ENCODE measurements at regions not wholly inside any gene's neighbourhood (a gene's known extent, or its start where the extent isn't known, plus 50 kb on each side); places are given as distances from the start of the nearest gene placed in this dataset.
"Not testable (repeated sequence)": the region's sequence is repeated elsewhere in the genome, so short reads cannot be mapped to it uniquely, and the experiment has no call there.

- Histone ChIP-seq H3K9ac (ENCODE audit: low read depth, low read length) (no peak overlapping the region), H3K4me1 (ENCODE audit: control insufficient read depth, insufficient read depth, low read length) (no peaks in the 10 kb centered on the region), H3K27me3 (ENCODE audit: control insufficient read depth, insufficient read depth, low read length) (no peaks in the 10 kb centered on the region), H3K9me3 (ENCODE audit: control insufficient read depth, insufficient read depth, low read length) (no peaks in the 10 kb centered on the region), H3K4me3 (ENCODE audit: low read depth, low read length) (no peak overlapping the region), H3K36me3 (ENCODE audit: control insufficient read depth, insufficient read depth, low read length) (no peaks in the 10 kb centered on the region)
Observed at GRCh38 chr2:238761868-238762267, 86.0 kb upstream of the TWIST2 start.

GRCh38 chr2:238763471-238763995 is 84.4 kb upstream of the TWIST2 start:
- Histone ChIP-seq H3K9ac (ENCODE audit: low read depth, low read length) (no peak overlapping the region), H3K4me1 (ENCODE audit: control insufficient read depth, insufficient read depth, low read length) (no peaks in the 10 kb centered on the region), H3K36me3 (ENCODE audit: control insufficient read depth, insufficient read depth, low read length) (no peaks in the 10 kb centered on the region), H3K4me3 (ENCODE audit: low read depth, low read length) (no peak overlapping the region), H3K9me3 (ENCODE audit: control insufficient read depth, insufficient read depth, low read length) (no peaks in the 10 kb centered on the region), H3K27me3 (ENCODE audit: control insufficient read depth, insufficient read depth, low read length) (peaks cover 3% of the 10 kb centered on the region)

DNA sequence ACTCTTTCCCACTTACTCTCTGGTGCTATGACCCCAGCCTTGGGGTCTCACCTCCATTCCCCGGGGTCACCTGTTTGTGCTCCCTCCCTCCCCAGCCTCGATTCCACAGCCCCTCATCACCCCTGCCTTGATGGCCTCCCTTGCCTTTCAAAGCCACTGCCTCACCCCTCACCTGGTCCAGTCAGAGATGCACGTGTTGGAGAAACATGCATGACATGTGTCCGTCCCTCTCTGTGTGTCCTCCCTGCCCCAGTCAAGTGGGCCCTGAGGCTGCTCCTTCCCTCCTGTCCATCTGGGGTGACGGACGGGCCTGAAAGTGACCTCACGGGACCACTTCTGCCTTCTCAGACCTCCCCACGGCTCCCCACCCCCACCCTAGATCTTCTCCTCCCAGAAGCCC is 82.3 kb upstream of the TWIST2 start:
- peaks cover 6% of the 10 kb centered on the region for H3K27me3 ChIP-seq (ENCODE audit: control insufficient read depth, insufficient read depth, low read length)

DNA sequence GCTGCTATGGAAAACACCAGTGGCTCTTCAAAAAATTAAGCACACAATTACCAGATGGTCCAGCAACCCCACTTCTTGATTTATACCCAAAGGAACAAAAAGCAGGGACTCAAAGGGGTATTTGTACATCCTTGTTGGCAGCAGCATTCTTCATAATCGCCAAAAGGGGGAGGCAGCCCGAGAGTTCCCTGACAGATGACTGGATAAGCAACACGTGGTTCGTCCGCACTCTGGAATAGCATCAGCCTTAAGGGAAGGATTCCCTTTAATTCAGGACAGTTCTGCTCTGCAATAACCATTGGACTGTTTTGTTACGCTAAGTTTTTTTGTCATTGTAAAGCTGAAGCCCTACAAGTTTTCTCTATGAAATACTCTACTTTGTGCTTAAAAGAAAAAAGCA is 76.7 kb upstream of the TWIST2 start:
- peaks cover 6% of the 10 kb centered on the region for H3K27me3 ChIP-seq (ENCODE audit: control insufficient read depth, insufficient read depth, low read length)
- H3K4me1 ChIP-seq (ENCODE audit: control insufficient read depth, insufficient read depth, low read length), result peaks cover 2% of the 10 kb centered on the region
- H3K36me3 ChIP-seq (ENCODE audit: control insufficient read depth, insufficient read depth, low read length), result no peaks in the 10 kb centered on the region
- no peak overlapping the region for H3K9ac ChIP-seq (ENCODE audit: low read depth, low read length)
- no peak overlapping the region for H3K4me3 ChIP-seq (ENCODE audit: low read depth, low read length)
- no peaks in the 10 kb centered on the region for H3K9me3 ChIP-seq (ENCODE audit: control insufficient read depth, insufficient read depth, low read length)

More for the DNA sequence above, 82.3 kb upstream of the TWIST2 start:
- Histone ChIP-seq H3K36me3 (ENCODE audit: control insufficient read depth, insufficient read depth, low read length) (no peaks in the 10 kb centered on the region), H3K9me3 (ENCODE audit: control insufficient read depth, insufficient read depth, low read length) (no peaks in the 10 kb centered on the region), H3K4me3 (ENCODE audit: low read depth, low read length) (no peak overlapping the region), H3K4me1 (ENCODE audit: control insufficient read depth, insufficient read depth, low read length) (no peaks in the 10 kb centered on the region), H3K9ac (ENCODE audit: low read depth, low read length) (no peak overlapping the region)

- Histone ChIP-seq H3K4me1 (ENCODE audit: control insufficient read depth, insufficient read depth, low read length) (peaks cover 2% of the 10 kb centered on the region), H3K9me3 (ENCODE audit: control insufficient read depth, insufficient read depth, low read length) (no peaks in the 10 kb centered on the region), H3K27me3 (ENCODE audit: control insufficient read depth, insufficient read depth, low read length) (peaks cover 6% of the 10 kb centered on the region), H3K36me3 (ENCODE audit: control insufficient read depth, insufficient read depth, low read length) (no peaks in the 10 kb centered on the region), H3K4me3 (ENCODE audit: low read depth, low read length) (no peak overlapping the region), H3K9ac (ENCODE audit: low read depth, low read length) (no peak overlapping the region)
Observed at GRCh38 chr2:238771639-238772038, 76.2 kb upstream of the TWIST2 start.

DNA sequence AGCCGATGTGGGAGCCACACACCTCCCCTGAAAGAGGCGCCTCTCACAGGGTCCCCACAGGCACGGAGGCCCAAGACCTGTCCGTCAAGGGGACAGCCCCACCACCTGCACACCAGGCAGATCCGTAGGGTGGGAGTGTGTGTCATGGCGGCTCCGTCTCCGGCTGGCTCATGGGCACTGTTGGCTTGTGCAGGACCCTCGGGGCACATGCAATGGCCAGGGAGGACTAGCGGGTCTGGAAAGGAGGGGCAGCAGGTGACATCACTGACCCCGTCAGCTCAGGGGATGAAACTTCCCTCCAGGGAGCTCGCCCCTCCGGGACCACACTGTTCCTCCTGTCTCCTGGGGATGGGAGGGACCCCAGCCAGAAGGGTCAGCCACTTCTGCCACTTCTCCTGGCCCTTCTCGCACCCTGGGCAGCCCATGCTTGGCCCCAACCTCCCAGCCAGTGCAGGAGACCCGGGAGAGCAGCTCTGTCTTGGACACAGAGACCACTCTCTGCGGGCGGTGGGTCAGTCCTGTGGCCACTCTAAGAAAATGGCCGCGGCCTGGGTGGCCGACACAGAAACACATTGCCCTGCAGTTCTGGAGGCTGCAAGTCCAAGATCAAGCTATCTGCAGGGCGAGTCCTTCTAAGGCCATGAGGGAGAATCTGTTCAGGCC is 75.1 kb upstream of the TWIST2 start:
- no peaks in the 10 kb centered on the region for H3K36me3 ChIP-seq (ENCODE audit: control insufficient read depth, insufficient read depth, low read length)
- H3K9me3 ChIP-seq (ENCODE audit: control insufficient read depth, insufficient read depth, low read length), result no peaks in the 10 kb centered on the region
- H3K4me3 ChIP-seq (ENCODE audit: low read depth, low read length), result no peak overlapping the region
- H3K9ac ChIP-seq (ENCODE audit: low read depth, low read length), result no peak overlapping the region
- H3K4me1 ChIP-seq (ENCODE audit: control insufficient read depth, insufficient read depth, low read length), result peaks cover 2% of the 10 kb centered on the region
- peaks cover 6% of the 10 kb centered on the region for H3K27me3 ChIP-seq (ENCODE audit: control insufficient read depth, insufficient read depth, low read length)

- Histone ChIP-seq H3K4me1 (ENCODE audit: control insufficient read depth, insufficient read depth, low read length) (peaks cover 2% of the 10 kb centered on the region), H3K27me3 (ENCODE audit: control insufficient read depth, insufficient read depth, low read length) (peaks cover 3% of the 10 kb centered on the region), H3K4me3 (ENCODE audit: low read depth, low read length) (no peak overlapping the region)
Observed at GRCh38 chr2:238773472-238773871, 74.4 kb upstream of the TWIST2 start.

DNA sequence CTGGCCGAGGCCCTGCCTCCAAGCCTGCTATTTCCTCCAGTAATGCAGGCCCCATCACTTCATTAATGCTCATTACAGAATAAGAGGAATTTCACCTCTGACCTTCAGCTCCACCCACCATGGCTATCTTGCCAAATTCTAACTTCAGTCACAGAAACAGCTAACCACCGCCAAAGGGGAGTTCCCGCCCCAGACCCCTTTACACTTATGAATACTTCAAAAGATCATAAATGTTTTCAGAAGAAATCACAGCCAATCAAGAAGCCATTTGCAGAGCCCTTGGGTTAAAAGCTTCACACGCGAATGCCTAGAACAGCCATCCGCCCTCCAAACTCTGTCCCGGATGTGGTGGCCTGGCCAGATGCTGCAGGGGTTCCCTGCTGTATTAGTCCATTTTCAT is 73.8 kb upstream of the TWIST2 start:
- H3K4me1 ChIP-seq (ENCODE audit: control insufficient read depth, insufficient read depth, low read length), result peaks cover 2% of the 10 kb centered on the region
- no peaks in the 10 kb centered on the region for H3K9me3 ChIP-seq (ENCODE audit: control insufficient read depth, insufficient read depth, low read length)
- H3K27me3 ChIP-seq (ENCODE audit: control insufficient read depth, insufficient read depth, low read length), result peaks cover under 1% of the 10 kb centered on the region
- no peak overlapping the region for H3K4me3 ChIP-seq (ENCODE audit: low read depth, low read length)
- no peak overlapping the region for H3K9ac ChIP-seq (ENCODE audit: low read depth, low read length)
- no peaks in the 10 kb centered on the region for H3K36me3 ChIP-seq (ENCODE audit: control insufficient read depth, insufficient read depth, low read length)

More at GRCh38 chr2:238773472-238773871, 74.4 kb upstream of the TWIST2 start:
- Histone ChIP-seq H3K9ac (ENCODE audit: low read depth, low read length) (no peak overlapping the region), H3K9me3 (ENCODE audit: control insufficient read depth, insufficient read depth, low read length) (no peaks in the 10 kb centered on the region), H3K36me3 (ENCODE audit: control insufficient read depth, insufficient read depth, low read length) (no peaks in the 10 kb centered on the region)

DNA sequence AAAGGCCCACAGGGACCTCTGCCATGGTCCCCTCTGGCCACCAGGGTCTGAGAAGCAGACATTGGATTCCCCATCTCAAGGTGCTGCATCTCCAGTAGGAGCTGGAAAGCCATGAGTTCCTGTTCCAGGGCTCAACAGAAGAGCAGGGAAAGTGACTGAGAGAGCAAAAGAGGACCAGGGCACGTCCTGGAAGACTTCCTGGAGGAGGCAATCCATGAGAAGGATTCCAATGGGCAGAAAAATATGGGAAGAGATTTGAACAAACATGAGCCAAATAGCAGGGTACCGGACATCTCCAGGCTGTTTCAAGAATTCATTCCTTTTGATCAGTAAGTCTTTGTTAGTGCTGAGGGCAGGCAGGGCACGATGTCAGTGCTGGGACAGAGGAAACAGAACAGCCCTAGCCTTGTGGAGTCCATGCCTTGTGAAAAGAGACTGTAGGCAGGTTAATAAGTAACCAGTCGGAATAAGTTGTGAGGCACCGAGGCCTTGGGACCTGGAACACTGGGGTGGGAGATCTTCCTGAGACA is 72.8 kb upstream of the TWIST2 start:
- H3K9ac ChIP-seq (ENCODE audit: low read depth, low read length), result no peak overlapping the region

DNA sequence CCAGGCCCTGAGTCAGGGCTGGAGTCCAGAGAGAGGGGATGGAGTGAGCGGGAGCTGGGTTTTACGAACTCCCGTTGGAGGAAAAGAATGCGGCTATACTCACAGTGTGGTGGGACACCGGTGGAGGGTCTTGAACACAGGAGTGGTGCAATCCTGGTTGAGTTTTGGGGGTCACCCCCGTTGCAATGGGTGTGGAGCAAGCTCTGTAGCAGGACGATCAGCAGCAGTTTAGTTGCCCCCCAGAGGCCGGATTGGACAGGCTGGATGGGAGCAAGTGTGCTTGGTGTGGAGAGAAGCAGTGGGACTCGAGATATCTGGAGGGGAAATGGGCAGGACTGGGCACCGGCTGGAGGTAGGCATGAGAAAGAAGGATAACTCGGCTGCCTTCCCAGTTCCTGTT is 72.3 kb upstream of the TWIST2 start:
- Histone ChIP-seq H3K9ac (ENCODE audit: low read depth, low read length) (no peak overlapping the region), H3K36me3 (ENCODE audit: control insufficient read depth, insufficient read depth, low read length) (no peaks in the 10 kb centered on the region), H3K9me3 (ENCODE audit: control insufficient read depth, insufficient read depth, low read length) (no peaks in the 10 kb centered on the region), H3K27me3 (ENCODE audit: control insufficient read depth, insufficient read depth, low read length) (no peaks in the 10 kb centered on the region), H3K4me1 (ENCODE audit: control insufficient read depth, insufficient read depth, low read length) (peaks cover 2% of the 10 kb centered on the region), H3K4me3 (ENCODE audit: low read depth, low read length) (no peak overlapping the region)

More for the DNA sequence above, 72.8 kb upstream of the TWIST2 start:
- peaks cover 2% of the 10 kb centered on the region for H3K4me1 ChIP-seq (ENCODE audit: control insufficient read depth, insufficient read depth, low read length)
- H3K9me3 ChIP-seq (ENCODE audit: control insufficient read depth, insufficient read depth, low read length), result no peaks in the 10 kb centered on the region
- H3K36me3 ChIP-seq (ENCODE audit: control insufficient read depth, insufficient read depth, low read length), result no peaks in the 10 kb centered on the region
- no peaks in the 10 kb centered on the region for H3K27me3 ChIP-seq (ENCODE audit: control insufficient read depth, insufficient read depth, low read length)
- no peak overlapping the region for H3K4me3 ChIP-seq (ENCODE audit: low read depth, low read length)

GRCh38 chr2:238776003-238776760 is 71.7 kb upstream of the TWIST2 start:
- no peaks in the 10 kb centered on the region for H3K27me3 ChIP-seq (ENCODE audit: control insufficient read depth, insufficient read depth, low read length)
- H3K9me3 ChIP-seq (ENCODE audit: control insufficient read depth, insufficient read depth, low read length), result no peaks in the 10 kb centered on the region
- H3K36me3 ChIP-seq (ENCODE audit: control insufficient read depth, insufficient read depth, low read length), result no peaks in the 10 kb centered on the region
- no peak overlapping the region for H3K9ac ChIP-seq (ENCODE audit: low read depth, low read length)
- H3K4me3 ChIP-seq (ENCODE audit: low read depth, low read length), result no peak overlapping the region
- peaks cover 2% of the 10 kb centered on the region for H3K4me1 ChIP-seq (ENCODE audit: control insufficient read depth, insufficient read depth, low read length)

DNA sequence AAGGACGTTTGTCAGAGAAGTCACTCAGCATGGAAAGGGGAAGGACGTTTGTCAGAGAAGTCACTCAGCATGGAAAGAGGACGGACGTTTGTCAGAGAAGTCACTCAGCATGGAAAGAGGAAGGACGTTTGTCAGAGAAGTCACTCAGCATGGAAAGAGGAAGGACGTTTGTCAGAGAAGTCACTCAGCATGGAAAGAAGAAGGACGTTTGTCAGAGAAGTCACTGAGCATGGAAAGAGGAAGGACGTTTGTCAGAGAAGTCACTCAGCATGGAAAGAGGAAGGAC is 71.2 kb upstream of the TWIST2 start:
- not testable (repeated sequence) for H3K9me3 ChIP-seq (ENCODE audit: control insufficient read depth, insufficient read depth, low read length); H3K36me3 ChIP-seq (ENCODE audit: control insufficient read depth, insufficient read depth, low read length); H3K4me1 ChIP-seq (ENCODE audit: control insufficient read depth, insufficient read depth, low read length); H3K4me3 ChIP-seq (ENCODE audit: low read depth, low read length); H3K9ac ChIP-seq (ENCODE audit: low read depth, low read length); H3K27me3 ChIP-seq (ENCODE audit: control insufficient read depth, insufficient read depth, low read length)
